Epithelial cell of esophagus (primary cell): ENCODE measurements at regions not wholly inside any gene's neighbourhood (a gene's known extent, or its start where the extent isn't known, plus 50 kb on each side); places are given as distances from the start of the nearest gene placed in this dataset.

Source experiments
- DNase-seq: peaks from one replicate; pipeline ENCODE4 v3.0.0; 2010; ENCODE audit warnings: low read depth
- H3K4me3 ChIP-seq: 2 replicates; pipeline ENCODE4 v1.5.1; 2011; ENCODE audit warnings: mild to moderate bottlenecking, low read length, control low read depth
- TF ChIP-seq, protein P1 (sequence below): IDR thresholded peaks from 2 replicates; pipeline ENCODE4 v1.5.1; 2011; ENCODE audit warnings: low read depth, mild to moderate bottlenecking, low read length, control low read depth, inconsistent platforms; ENCODE audit not compliant: insufficient read depth; ENCODE audit errors: missing control alignments

DNA sequence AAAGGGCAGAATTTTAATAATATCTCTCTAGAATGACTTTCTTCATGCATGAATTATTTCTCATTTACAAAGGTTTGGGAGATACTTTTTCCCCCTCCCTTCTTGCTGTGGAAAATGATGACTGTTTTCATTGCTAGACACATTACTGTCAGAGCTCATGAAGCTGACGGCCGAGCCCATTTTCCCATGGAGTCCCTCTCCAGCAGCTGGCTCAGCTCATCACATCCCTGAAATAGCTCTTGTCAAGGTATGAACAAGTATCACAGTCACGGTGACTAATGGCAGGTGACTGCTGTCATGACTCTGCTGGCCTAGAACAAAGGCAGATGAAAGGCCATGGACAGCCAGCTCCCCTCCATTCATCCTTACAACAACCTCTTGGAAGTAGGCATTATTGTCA is 208.1 kb downstream of the ABCC12 start:
- no peak overlapping the region for H3K4me3 ChIP-seq
- DNase-seq, result peak; percentile 15

DNA sequence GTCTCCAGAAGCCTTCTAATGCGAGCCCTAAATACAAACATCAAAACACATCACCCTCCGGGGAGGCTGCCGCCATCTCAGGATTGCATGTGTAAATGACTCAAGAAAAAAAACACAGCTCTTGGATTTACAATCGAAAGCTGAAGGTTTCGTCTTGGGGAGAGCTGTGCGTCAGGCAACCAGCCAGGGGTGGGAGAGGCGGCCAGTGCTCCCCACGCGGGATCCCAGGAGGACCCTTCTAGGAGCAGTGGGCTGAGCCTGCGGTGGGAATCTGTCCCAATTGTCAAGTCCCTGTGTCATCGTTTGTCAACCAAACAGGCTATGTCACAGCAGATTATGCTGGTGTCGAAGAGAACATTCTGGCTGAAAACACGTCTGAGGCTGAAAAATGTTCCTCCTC is 209.7 kb downstream of the ABCC12 start:
- no peak overlapping the region for H3K4me3 ChIP-seq
- TF ChIP-seq, protein P1, sequence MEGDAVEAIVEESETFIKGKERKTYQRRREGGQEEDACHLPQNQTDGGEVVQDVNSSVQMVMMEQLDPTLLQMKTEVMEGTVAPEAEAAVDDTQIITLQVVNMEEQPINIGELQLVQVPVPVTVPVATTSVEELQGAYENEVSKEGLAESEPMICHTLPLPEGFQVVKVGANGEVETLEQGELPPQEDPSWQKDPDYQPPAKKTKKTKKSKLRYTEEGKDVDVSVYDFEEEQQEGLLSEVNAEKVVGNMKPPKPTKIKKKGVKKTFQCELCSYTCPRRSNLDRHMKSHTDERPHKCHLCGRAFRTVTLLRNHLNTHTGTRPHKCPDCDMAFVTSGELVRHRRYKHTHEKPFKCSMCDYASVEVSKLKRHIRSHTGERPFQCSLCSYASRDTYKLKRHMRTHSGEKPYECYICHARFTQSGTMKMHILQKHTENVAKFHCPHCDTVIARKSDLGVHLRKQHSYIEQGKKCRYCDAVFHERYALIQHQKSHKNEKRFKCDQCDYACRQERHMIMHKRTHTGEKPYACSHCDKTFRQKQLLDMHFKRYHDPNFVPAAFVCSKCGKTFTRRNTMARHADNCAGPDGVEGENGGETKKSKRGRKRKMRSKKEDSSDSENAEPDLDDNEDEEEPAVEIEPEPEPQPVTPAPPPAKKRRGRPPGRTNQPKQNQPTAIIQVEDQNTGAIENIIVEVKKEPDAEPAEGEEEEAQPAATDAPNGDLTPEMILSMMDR, result no peak
- no peak for DNase-seq

More for the DNA sequence above, 208.1 kb downstream of the ABCC12 start:
- TF ChIP-seq, protein P1, result no peak

DNA sequence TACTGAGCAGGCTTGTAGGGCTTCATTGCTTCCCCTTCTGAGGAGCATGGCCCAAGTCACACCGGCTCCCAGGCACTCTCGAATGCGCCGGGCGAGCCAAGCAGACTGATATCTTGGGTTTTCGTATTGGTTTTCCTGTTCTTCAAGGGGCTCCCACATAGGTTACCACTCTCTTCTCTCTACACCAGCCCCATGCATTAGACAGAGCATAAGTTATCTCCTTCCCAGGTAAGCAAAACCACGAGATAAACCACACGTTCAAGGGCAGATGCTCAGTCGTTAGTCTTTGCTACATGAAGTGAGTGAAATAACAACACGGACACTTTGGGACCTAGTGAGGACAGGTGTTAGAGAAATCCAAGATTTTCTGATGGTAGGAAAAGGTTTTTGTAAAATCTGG is 211.2 kb downstream of the ABCC12 start:
- no peak for DNase-seq
- H3K4me3 ChIP-seq, result no peak overlapping the region
- TF ChIP-seq, protein P1, result no peak

DNA sequence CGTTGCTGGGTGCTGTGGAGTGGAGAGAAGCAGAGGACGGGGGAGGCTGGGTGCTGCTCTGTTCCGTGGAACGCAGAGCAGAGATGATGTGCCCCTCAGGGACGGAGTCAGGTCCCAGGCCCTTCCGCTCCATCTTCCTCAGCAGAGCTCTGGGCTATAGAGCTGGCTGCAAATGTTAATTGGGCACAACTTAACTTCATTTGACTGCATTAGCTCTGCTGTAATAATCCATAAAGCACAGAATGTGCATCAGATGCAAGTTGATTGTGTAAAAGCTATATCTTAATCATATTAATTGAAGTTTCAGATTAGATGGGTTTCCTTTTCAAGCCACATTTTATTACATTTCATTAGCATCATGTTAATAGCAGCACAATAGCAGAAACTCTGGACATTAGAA is 212.6 kb downstream of the ABCC12 start:
- no peak overlapping the region for H3K4me3 ChIP-seq
- no peak for DNase-seq
- TF ChIP-seq, protein P1, result no peak

DNA sequence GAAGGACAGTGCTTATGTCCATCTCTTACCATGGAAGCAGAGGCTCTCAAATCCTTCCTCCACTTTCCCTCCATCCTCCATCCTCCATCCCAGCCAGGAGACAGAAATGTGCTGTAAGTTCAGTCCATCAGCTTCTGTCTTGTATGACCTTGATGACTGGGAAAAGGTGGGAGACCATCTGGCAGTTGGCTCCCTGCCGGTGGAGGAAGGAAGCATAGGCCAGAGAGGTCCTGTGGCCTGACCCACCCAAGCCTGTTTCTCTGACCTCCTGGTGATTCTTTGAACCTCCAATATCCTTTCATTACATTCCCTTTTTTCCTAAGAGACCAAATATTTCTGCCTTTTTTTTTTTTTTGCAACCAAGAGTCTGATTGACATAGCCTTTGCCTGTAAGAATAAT is 215.3 kb downstream of the ABCC12 start:
- TF ChIP-seq, protein P1, result no peak
- no peak overlapping the region for H3K4me3 ChIP-seq
- no peak for DNase-seq

DNA sequence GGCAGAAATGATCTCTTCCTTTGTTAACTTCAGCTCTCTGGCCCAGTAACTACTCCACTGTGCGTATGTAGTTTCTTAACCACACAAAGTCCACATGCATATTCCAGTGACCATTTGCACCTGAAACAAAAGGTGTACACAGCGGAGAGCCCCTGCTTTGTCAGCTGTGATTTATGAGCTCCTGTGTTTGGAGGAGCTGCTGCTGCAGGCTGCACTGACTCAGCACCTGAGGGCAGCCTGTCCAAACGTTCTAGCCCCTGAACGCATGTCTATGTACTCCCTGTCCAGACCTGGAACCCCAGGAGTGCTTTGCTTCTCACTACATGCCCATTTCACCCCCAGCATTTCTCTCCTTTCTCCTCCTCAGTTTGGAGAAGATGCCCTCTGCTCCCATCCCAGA is 216.1 kb downstream of the ABCC12 start:
- TF ChIP-seq, protein P1, result no peak
- H3K4me3 ChIP-seq, result no peak overlapping the region
- DNase-seq, result peak; percentile 20

DNA sequence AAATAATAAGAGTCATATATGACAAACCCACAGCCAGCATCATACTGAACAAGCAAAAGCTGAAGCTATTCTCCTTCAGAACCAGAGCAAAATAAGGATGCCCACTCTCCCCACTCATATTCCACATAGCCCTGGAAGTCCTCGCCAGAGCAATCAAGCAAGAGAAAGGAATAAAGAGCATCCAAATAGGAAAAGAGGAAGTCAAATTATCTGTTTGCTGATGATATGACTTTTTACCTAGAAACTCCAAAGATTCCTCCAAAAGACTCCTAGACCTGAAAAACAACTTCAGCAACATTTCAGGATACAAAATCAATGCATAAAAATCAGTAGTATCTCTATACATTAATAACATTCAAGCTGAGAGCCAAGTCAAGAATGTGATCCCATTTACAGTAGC is 217.5 kb downstream of the ABCC12 start:
- no peak for DNase-seq
- H3K4me3 ChIP-seq, result no peak overlapping the region
- TF ChIP-seq, protein P1, result no peak
